Posterior vena cava (tissue), 2 donors: ENCODE measurements at regions not wholly inside any gene's neighbourhood (a gene's known extent, or its start where the extent isn't known, plus 50 kb on each side); places are given as distances from the start of the nearest gene placed in this dataset.
"Not testable (repeated sequence)": the region's sequence is repeated elsewhere in the genome, so short reads cannot be mapped to it uniquely, and the experiment has no call there.

Source experiments
- DNase-seq: peaks from one replicate; pipeline ENCODE4 v3.0.0-alpha.2; 2020; ENCODE audit warnings: low spot score
- intact Hi-C, 2 donors: fragments of 100-400 bp; cut with DNase I; formaldehyde crosslinking; loops; one replicate each; pipeline versions ENCODE4 v1.14.1 to v1.14.2; 2022 to 2023
- donor health status: DM: yes; HTN: yes; CAD: no.
- donor health status: DM: yes; HTN: yes; CAD: no.

- no peak for DNase-seq
- intact Hi-C loops = loop anchor here in 1 of 2 donors (2.0 kb wide), 1 partner anchor 64 kb away; no protein-coding TSS in a partner anchor
Observed at GRCh38 chr11:22456993-22457762, 119.0 kb downstream of the SLC17A6 start.

DNA sequence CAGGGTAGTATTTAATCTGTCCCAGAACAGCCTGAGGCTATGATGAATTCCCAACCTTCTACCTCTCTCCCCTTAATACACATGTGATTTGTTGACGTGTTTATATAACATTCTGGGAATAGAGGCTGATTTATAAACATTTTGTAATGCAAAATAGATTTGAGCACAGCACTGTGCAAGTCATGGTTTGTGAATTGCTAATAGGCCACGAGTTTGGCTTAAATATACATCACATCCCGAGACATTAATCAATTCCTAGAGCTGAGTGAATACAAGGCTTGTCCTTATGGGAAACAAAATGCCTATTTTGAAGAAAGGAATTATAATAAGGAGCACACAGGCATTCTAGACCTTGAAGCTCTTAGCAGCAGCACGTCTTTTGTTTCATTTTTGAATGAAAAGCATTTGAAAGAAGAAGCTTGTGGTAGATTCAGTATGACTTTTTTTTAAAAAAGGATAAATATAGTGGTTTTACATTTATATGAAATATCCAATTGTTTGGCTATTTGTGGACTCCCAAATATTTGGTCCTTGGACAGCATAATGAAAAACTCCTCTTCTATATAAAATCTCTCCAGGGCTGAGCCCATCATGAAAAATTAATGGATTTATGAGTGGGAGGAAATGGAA, 116.4 kb downstream of the SLC17A6 start:
- DNase-seq = no peak
- intact Hi-C loops = no loop called here

GRCh38 chr11:22449441-22449840, 111.3 kb downstream of the SLC17A6 start:
- intact Hi-C loops = no loop called here
- DNase-seq = no peak

- intact Hi-C loops = no loop called here
Observed at GRCh38 chr11:22444076-22444475, 105.9 kb downstream of the SLC17A6 start.

DNA sequence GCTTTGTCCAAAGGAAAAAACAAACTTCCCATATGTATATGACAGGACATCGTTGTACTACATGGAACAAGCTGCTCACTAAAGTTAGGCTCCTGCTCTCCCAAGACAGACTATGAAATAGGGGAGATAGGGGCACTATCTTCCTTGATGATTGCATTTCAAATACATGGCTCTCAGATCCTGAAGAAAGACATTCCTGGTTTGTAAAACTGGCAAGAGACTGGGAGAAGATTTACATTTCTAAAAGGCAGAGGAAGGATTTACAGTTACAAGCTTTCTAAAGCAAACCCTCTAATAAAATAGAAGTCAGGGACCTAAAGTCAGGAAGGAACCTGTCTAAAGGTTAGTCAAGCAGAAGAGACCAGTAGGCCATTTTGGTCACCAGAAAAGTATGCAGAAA, 103.7 kb downstream of the SLC17A6 start:
- DNase-seq = no peak
- intact Hi-C loops = no loop called here

More at GRCh38 chr11:22444076-22444475, 105.9 kb downstream of the SLC17A6 start:
- no peak for DNase-seq

GRCh38 chr11:22435582-22435981, 97.4 kb downstream of the SLC17A6 start:
- intact Hi-C loops, DNase-seq: not testable (repeated sequence)

DNA sequence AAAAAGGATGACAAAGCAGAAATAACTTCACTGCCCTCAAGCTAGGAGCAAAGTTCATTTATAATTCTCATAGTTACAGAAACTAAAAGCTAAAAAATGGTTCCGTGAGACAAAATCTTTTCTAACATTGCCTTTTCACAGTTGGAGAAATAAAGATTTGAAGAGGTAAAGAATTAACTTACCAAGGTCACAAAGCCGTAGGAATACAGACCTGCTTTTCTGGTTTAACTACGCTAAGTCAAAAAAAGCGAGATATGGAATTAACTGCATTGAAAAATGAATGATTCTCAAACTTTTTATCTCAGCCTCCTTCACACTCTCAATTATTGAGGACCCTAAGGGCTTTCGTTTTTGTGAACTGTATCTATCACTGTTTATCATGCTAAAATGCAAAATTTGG, 95.3 kb downstream of the SLC17A6 start:
- intact Hi-C loops = no loop called here
- DNase-seq = no peak

- DNase-seq = no peak
- intact Hi-C loops = no loop called here
Observed at GRCh38 chr11:22433094-22433455, 94.9 kb downstream of the SLC17A6 start.

- peak; percentile 75 for DNase-seq
- intact Hi-C loops = no loop called here
Observed at GRCh38 chr11:22432291-22433093, 94.3 kb downstream of the SLC17A6 start.

DNA sequence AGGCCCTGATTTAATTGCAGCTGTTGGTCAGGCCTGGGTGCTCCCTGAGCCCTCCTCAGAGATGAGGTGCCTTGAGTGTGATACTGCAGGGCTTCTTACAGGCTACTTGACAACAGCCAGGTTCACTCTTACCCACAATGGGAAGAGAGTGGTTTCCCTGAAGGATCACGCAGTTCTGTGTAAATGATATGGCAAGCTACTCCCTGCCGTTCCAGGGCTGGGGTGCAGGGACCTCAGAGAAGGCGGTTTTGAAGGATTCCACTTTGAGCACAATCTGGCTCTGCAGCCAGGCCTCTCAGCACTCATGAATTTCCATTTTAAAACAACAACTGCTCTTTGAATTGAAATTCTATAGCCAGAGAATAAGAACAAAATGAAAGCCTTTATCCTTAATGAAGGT, 92.9 kb downstream of the SLC17A6 start:
- no peak for DNase-seq
- intact Hi-C loops = no loop called here

DNA sequence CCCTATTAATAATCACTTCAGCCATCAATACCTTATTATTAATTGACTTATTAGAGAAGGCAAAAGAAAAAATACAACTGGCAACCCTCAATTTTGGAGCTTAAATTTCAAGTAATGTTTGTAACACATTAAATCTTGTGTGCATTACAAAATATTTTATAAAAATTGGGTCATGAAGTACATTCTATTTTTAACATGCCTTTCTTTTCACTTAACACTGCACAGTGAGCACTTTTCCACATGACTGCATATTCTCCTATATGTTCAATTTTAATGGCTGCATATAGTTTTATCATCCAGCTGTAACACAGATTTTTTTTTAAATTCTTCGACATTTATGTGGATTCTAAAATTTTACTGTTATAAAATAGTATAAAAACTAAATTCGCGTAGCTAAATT, 92.5 kb downstream of the SLC17A6 start:
- DNase-seq = no peak
- intact Hi-C loops = no loop called here

- DNase-seq = no peak
- intact Hi-C loops = no loop called here
Observed at GRCh38 chr11:22430141-22430541, 92.0 kb downstream of the SLC17A6 start.
